HEK293T (cell line): ENCODE measurements at regions not wholly inside any gene's neighbourhood (a gene's known extent, or its start where the extent isn't known, plus 50 kb on each side); places are given as distances from the start of the nearest gene placed in this dataset.

Experiments used
- CTCF ChIA-PET: fragments of 350-600 bp; formaldehyde crosslinking; extraction: SDS; loops from one replicate; lab custom pipeline; 2021; ENCODE audit warnings: antibody characterized with exemption, inconsistent platforms; lab: Yijun Ruan, JAX
- POLR2A ChIA-PET: fragments of 350-600 bp; formaldehyde crosslinking; extraction: SDS; loops from one replicate; lab custom pipeline; 2020; ENCODE audit warnings: antibody characterized with exemption, inconsistent platforms; lab: Yijun Ruan, JAX
- DNase-seq: peaks from one replicate; pipeline ENCODE4 v3.0.0; 2012; ENCODE audit warnings: mixed read lengths; ENCODE audit errors: extremely low spot score
- ARNT ChIP-seq: fragments of 450-650 bp; IDR thresholded peaks from 2 replicates; pipeline ENCODE4 v1.6.1; 2017; ENCODE audit warnings: mild to moderate bottlenecking
- BHLHE40 ChIP-seq: fragments of 450-650 bp; IDR thresholded peaks from 2 replicates; pipeline ENCODE4 v1.6.1; 2016; ENCODE audit warnings: mild to moderate bottlenecking, moderate library complexity, borderline replicate concordance
- CTBP1 ChIP-seq: fragments of 450-650 bp; IDR thresholded peaks from 2 replicates; pipeline ENCODE4 v1.6.1; 2016; ENCODE audit warnings: borderline replicate concordance
- ELF4 ChIP-seq: fragments of 450-650 bp; IDR thresholded peaks from 2 replicates; pipeline ENCODE4 v1.6.1; 2017; ENCODE audit warnings: antibody characterized with exemption
- FOXA1 ChIP-seq: fragments of 450-650 bp; IDR thresholded peaks from 2 replicates; pipeline ENCODE4 v1.6.1; 2016; ENCODE audit warnings: mild to moderate bottlenecking
- FOXK2 ChIP-seq: fragments of 450-650 bp; IDR thresholded peaks from 2 replicates; pipeline ENCODE4 v1.6.1; 2016; ENCODE audit warnings: mild to moderate bottlenecking
- FOXM1 ChIP-seq: fragments of 450-650 bp; IDR thresholded peaks from 2 replicates; pipeline ENCODE4 v1.6.1; 2017; ENCODE audit warnings: mild to moderate bottlenecking, borderline replicate concordance
- HDGF ChIP-seq: fragments of 450-650 bp; IDR thresholded peaks from 2 replicates; pipeline ENCODE4 v1.6.1; 2017; ENCODE audit warnings: antibody characterized with exemption, borderline replicate concordance
- L3MBTL2 ChIP-seq: fragments of 450-650 bp; conservative IDR thresholded peaks from 2 replicates; pipeline ENCODE4 v1.6.1; 2016; ENCODE audit warnings: mild to moderate bottlenecking
- LEF1 ChIP-seq: fragments of 450-650 bp; IDR thresholded peaks from 2 replicates; pipeline ENCODE4 v1.6.1; 2017; ENCODE audit warnings: mild to moderate bottlenecking, borderline replicate concordance
- NFRKB ChIP-seq: fragments of 450-650 bp; IDR thresholded peaks from 2 replicates; pipeline ENCODE4 v1.6.1; 2016; ENCODE audit warnings: mild to moderate bottlenecking, moderate library complexity
- SP1 ChIP-seq: fragments of 450-650 bp; IDR thresholded peaks from 2 replicates; pipeline ENCODE4 v1.6.1; 2017
- SUZ12 ChIP-seq: fragments of 450-650 bp; IDR thresholded peaks from 2 replicates; pipeline ENCODE4 v1.6.1; 2016; ENCODE audit warnings: mild to moderate bottlenecking
- TARDBP ChIP-seq: fragments of 450-650 bp; IDR thresholded peaks from 2 replicates; pipeline ENCODE4 v1.6.1; 2016
- ZNF384 ChIP-seq: fragments of 450-650 bp; IDR thresholded peaks from 2 replicates; pipeline ENCODE4 v1.6.1; 2016
- TF ChIP-seq, protein P1 (sequence below): fragments of 450-650 bp; IDR thresholded peaks from 2 replicates; pipeline ENCODE4 v1.6.1; 2016

DNA sequence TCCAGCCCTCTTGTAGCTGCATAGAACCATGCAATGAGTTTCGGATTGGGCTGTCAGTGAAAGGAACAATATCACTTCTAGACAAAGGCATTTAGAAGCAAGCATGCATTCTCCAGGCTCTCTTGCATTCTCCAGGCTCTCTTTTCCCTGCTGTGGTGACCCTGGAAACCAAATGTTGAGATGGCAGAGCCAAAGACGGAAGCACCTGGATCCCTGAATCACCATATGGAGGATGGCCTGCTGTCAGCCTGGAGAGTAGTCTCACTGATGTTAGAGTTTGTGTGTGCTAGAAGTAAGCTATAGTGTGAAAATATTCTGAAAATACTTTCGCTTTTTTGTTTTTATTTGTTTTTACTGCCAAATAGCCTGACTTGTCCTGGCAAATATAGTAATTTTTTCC lies 203.9 kb downstream of the C1D start:
- CTCF ChIA-PET, result no interaction called here
- no peak for DNase-seq

DNA sequence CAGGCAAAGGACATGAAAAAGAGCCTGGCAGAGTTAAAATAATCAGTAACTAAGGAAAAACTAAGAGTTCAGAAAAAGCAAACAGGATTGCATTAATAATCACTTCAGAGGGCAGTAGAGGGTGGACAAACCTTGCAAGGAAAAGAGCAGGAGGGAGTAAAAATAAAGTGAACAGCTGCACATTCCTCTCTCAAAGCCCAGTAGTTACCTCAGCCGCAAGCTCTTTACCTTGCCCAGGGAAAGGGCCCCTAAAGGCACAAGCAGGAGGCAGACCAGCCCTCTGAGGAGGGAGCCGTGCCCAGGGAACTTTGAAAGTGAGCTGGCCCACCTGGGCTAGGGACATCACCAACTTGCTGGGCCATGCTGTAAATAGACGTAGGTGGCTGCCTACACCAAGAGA lies 196.9 kb downstream of the C1D start:
- POLR2A ChIA-PET, result no interaction called here
- DNase-seq, result no peak
- TF ChIP-seq TARDBP (no peak), HDGF (no peak), FOXM1 (no peak), FOXK2 (no peak), ARNT (no peak), FOXA1 (no peak), ZNF384 (no peak), BHLHE40 (no peak), LEF1 (no peak), SUZ12 (no peak), SP1 (no peak), CTBP1 (no peak)
- TF ChIP-seq, protein P1, sequence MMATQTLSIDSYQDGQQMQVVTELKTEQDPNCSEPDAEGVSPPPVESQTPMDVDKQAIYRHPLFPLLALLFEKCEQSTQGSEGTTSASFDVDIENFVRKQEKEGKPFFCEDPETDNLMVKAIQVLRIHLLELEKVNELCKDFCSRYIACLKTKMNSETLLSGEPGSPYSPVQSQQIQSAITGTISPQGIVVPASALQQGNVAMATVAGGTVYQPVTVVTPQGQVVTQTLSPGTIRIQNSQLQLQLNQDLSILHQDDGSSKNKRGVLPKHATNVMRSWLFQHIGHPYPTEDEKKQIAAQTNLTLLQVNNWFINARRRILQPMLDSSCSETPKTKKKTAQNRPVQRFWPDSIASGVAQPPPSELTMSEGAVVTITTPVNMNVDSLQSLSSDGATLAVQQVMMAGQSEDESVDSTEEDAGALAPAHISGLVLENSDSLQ, result no peak
- CTCF ChIA-PET, result no interaction called here

More for the DNA sequence above, 203.9 kb downstream of the C1D start:
- POLR2A ChIA-PET, result no interaction called here
- no peak for TF ChIP-seq TARDBP
- TF ChIP-seq HDGF, result no peak
- no peak for TF ChIP-seq FOXK2
- TF ChIP-seq ARNT, result no peak
- TF ChIP-seq NFRKB, result no peak
- TF ChIP-seq LEF1, result no peak
- TF ChIP-seq CTBP1, result no peak
- TF ChIP-seq ELF4, result no peak
- no peak for TF ChIP-seq FOXM1
- TF ChIP-seq, protein P1, result no peak
- TF ChIP-seq SUZ12, result no peak

DNA sequence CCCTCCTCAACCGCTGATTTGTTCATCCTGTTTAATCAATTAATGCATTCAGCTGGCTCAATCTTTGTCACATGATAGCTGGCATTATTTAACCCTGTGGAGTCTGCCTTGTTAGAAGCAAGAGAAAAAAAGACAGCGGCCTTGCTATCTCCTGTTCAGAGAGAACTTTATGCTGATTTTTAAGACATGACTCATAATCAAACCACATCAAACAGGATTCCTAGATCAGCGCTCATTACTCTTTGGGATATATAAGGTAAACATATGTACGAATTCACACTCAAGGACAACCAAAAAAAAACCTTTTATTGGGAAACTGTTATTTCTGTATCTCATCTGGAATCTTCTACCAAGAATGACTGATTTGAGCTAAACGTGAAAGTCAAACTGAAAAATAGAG lies 195.1 kb downstream of the C1D start:
- POLR2A ChIA-PET, result no interaction called here
- DNase-seq, result no peak
- CTCF ChIA-PET, result interaction anchor here (0.7 kb wide), 2 partner anchors 118 to 526 kb away, joined by 3 read pairs; no protein-coding TSS in a partner anchor
- TF ChIP-seq FOXK2 (no peak), HDGF (no peak), BHLHE40 (no peak), FOXA1 (no peak), L3MBTL2 (no peak), LEF1 (no peak), FOXM1 (no peak), NFRKB (no peak), ARNT (no peak), SP1 (no peak), CTBP1 (no peak), TARDBP (no peak), SUZ12 (no peak), ZNF384 (no peak), ELF4 (no peak)
- TF ChIP-seq, protein P1, result no peak

DNA sequence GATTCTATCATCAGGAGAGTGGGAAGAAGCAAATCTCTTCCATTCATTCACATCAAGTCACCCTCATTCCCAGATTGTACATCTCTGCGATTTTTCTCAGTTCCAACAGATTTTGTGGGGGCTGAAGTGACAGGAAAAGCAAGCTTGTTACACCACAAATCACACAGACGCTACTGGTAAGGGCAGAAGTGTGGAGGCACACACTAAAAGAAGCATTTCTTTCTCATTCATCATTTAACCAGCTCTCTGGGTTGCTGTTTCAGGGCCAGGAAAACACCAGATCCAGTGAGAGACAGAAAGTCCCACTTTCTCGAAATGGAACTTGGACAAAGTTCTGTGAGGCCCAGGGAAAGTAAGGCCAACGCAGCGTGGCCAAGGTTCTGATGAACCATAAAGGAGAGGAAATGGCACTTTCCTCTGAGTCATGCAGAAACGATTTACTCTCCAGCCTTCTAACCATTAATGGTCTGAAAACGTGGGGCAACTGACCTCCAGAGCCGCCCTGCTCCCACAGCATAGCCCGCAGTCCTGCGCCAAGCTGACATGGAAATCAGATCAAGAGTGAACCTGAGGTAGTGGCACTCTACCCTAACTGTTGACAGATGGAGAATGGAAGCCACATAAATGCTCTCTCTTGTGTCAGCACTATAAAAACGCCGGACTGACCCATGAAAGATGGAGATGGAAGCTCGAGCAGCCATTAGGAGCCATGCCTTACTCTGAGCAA lies 191.0 kb downstream of the C1D start:
- no peak for DNase-seq
- ChIA-PET CTCF (no interaction called here), POLR2A (no interaction called here)
- TF ChIP-seq LEF1, result no peak
- no peak for TF ChIP-seq FOXM1
- TF ChIP-seq, protein P1, result peak; percentile 11; the same call in 1 of the 2 replicates

DNA sequence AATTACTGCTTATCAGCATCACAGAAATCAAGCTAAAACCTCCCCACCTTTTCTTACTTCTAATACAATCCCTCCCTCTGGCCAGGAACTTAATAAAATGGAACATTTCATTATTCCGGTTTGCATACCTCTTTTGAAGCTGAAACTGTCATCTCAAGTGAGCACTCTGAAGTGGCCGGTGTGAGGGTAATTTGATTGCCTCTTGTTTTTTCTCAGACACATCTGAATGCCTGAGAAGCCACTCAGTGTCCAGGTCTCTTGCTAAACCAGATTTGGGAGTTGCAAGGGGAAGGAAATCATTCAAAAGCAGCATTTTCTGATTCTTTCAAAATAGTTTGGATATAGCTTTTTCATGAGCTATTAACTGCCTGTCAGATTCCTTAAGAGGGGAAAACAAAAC lies 190.3 kb downstream of the C1D start:
- ChIA-PET POLR2A (no interaction called here), CTCF (no interaction called here)

More for the DNA sequence above, 190.3 kb downstream of the C1D start:
- DNase-seq, result no peak
- no peak for TF ChIP-seq FOXA1
- TF ChIP-seq, protein P1, result no peak
